ENCODE measurements at regions not wholly inside any gene's neighbourhood (a gene's known extent, or its start where the extent isn't known, plus 50 kb on each side); places are given as distances from the start of the nearest gene placed in this dataset.

- no peak for TF ChIP-seq EP300 (IDR thresholded peaks at IDR 0.05)
- no peak for TF ChIP-seq CTCF (IDR thresholded peaks at IDR 0.05)
- no peak for TF ChIP-seq POLR2A (IDR thresholded peaks at IDR 0.05)
- H3K36me3 ChIP-seq = no peaks in the 10 kb centered on the region
- intact Hi-C loops (cut with DNase I) = no loop called here
- 94 to 95% (median 95%) methylated on average over 29 of the region's 29 CpGs for WGBS, 3 donors
- DNase-seq = no peak
- no peaks in the 10 kb centered on the region for H3K9me3 ChIP-seq
- no peaks in the 10 kb centered on the region for H3K4me1 ChIP-seq (ENCODE audit: insufficient read depth)
- H3K27me3 ChIP-seq = no peaks in the 10 kb centered on the region
- no peak overlapping the region for H3K4me3 ChIP-seq
- H3K27ac ChIP-seq = no peak overlapping the region
Measured at GRCh38 chr2:84290537-84290936, 168.5 kb downstream of the SUCLG1 start.

- Histone ChIP-seq H3K27ac (no peak overlapping the region), H3K36me3 (no peaks in the 10 kb centered on the region), H3K4me3 (no peak overlapping the region), H3K4me1 (ENCODE audit: insufficient read depth) (no peaks in the 10 kb centered on the region), H3K27me3 (no peaks in the 10 kb centered on the region), H3K9me3 (no peaks in the 10 kb centered on the region)
- WGBS, 3 donors = 88 to 89% (median 89%) methylated on average over 3 of the region's 3 CpGs
- DNase-seq = no peak
- TF ChIP-seq CTCF (IDR thresholded peaks at IDR 0.05) (no peak), EP300 (IDR thresholded peaks at IDR 0.05) (no peak), POLR2A (IDR thresholded peaks at IDR 0.05) (no peak)
- intact Hi-C loops (cut with DNase I) = no loop called here
Measured at GRCh38 chr2:84288293-84288692, 170.8 kb downstream of the SUCLG1 start.

- WGBS, 3 donors = 56 to 66% (median 61%) methylated on average over 4 of the region's 4 CpGs
- Histone ChIP-seq H3K4me1 (ENCODE audit: insufficient read depth) (no peaks in the 10 kb centered on the region), H3K9me3 (no peaks in the 10 kb centered on the region), H3K27ac (no peak overlapping the region), H3K27me3 (no peaks in the 10 kb centered on the region), H3K36me3 (no peaks in the 10 kb centered on the region), H3K4me3 (no peak overlapping the region)
- TF ChIP-seq EP300 (IDR thresholded peaks at IDR 0.05) = no peak
- no peak for TF ChIP-seq POLR2A (IDR thresholded peaks at IDR 0.05)
- no peak for TF ChIP-seq CTCF (IDR thresholded peaks at IDR 0.05)
- DNase-seq = no peak
- intact Hi-C loops (cut with DNase I) = no loop called here
Measured at GRCh38 chr2:84286878-84287277, 172.2 kb downstream of the SUCLG1 start.

GRCh38 chr2:84285056-84285747, 173.9 kb downstream of the SUCLG1 start:
- H3K4me1 ChIP-seq (ENCODE audit: insufficient read depth) = no peaks in the 10 kb centered on the region
- no peaks in the 10 kb centered on the region for H3K36me3 ChIP-seq
- H3K9me3 ChIP-seq = no peaks in the 10 kb centered on the region
- TF ChIP-seq POLR2A (IDR thresholded peaks at IDR 0.05) (no peak), CTCF (IDR thresholded peaks at IDR 0.05) (no peak), EP300 (IDR thresholded peaks at IDR 0.05) (no peak)
- H3K4me3 ChIP-seq = no peak overlapping the region
- intact Hi-C loops (cut with DNase I) = no loop called here
- H3K27ac ChIP-seq = no peak overlapping the region
- DNase-seq = no peak
- 39 to 44% (median 39%) methylated on average over 1 of the region's 1 CpG for WGBS, 3 donors
- H3K27me3 ChIP-seq = no peaks in the 10 kb centered on the region

Measured in ovary (tissue), 7 donors.